Tibial nerve (tissue), 4 donors: ENCODE measurements at regions not wholly inside any gene's neighbourhood (a gene's known extent, or its start where the extent isn't known, plus 50 kb on each side); places are given as distances from the start of the nearest gene placed in this dataset.

Source experiments
- CTCF ChIP-seq, 5 experiments: fragments of 200-600 bp in 3 of 5; fragments of 450-650 bp in 2 of 5; sonication (generic) in 3 of 5; IDR thresholded peaks; one replicate each; pipeline ENCODE4 v1.5.1; 2016 to 2019; ENCODE audit warnings: antibody characterized with exemption in 5 of 5, mild to moderate bottlenecking in 3 of 5, moderate library complexity in 2 of 5
- EP300 ChIP-seq, 2 donors: sonication (generic); formaldehyde crosslinking; IDR thresholded peaks; one replicate each; pipeline ENCODE4 v1.6.1; 2017; ENCODE audit warnings: antibody characterized with exemption in 2 of 2, mild to moderate bottlenecking in 1 of 2
- POLR2A ChIP-seq, 2 donors: fragments of 450-650 bp; IDR thresholded peaks; one replicate each; pipeline ENCODE4 v1.6.1; 2017; ENCODE audit warnings: antibody characterized with exemption in 2 of 2, mild to moderate bottlenecking in 2 of 2, moderate library complexity in 2 of 2

DNA sequence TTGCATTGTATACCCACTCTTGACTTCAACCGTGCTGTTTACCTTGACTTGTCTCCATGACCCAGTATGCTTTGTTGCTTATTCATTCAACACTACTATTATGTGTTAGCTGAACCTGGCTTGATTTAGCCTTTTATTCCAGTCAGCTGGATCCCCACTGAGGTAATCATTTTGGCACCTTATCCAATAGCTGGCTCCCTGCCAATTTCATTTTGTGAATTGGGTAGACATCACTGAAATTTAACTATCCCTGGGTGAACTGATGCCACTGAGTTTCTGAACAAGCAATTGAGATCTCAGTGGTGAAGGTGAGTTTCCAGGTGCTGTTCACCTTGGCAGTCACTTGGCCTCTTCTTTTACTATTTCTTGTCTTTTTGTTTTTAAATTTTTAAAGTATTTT is 584.3 kb downstream of the ADCYAP1 start:
- no peak for TF ChIP-seq CTCF (IDR thresholded peaks at IDR 0.05)
- TF ChIP-seq EP300 (IDR thresholded peaks at IDR 0.05), result no peak
- no peak for TF ChIP-seq POLR2A (IDR thresholded peaks at IDR 0.05)
